C4-2B (cell line): ENCODE measurements at regions not wholly inside any gene's neighbourhood (a gene's known extent, or its start where the extent isn't known, plus 50 kb on each side); places are given as distances from the start of the nearest gene placed in this dataset.

Source experiments
- H3K27ac ChIP-seq: fragments of 450-650 bp; 2 replicates; pipeline ENCODE4 v1.5.1; 2017
- ZFX ChIP-seq: fragments of 450-650 bp; IDR thresholded peaks from 2 replicates; pipeline ENCODE4 v1.6.1; 2017
- TF ChIP-seq, protein P1 (sequence below): fragments of 450-650 bp; conservative IDR thresholded peaks from 2 replicates; pipeline ENCODE4 v1.5.1; 2017; ENCODE audit warnings: mild to moderate bottlenecking

DNA sequence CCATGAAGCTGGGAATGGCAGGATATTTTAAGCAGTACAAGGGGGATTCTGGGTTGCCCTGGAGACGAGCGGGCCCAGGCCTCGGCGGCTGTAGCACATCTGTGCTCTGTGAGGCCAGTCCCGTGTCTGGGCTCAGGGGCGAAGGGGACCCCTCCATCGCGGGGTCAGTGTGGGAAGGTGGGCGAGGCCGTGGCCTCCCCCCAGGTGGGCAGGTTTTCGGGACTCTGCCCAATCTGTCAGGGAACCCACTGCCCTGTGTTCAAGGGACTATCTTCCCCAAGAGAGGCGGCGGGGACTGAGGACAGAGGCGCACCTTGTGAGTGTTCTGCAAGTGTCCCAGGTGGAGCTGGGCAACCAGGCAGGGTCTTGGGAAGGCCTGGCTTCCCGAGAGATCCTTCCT, 336.6 kb downstream of the CTTN start:
- no peak overlapping the region for H3K27ac ChIP-seq
- TF ChIP-seq ZFX, result no peak
- TF ChIP-seq, protein P1, sequence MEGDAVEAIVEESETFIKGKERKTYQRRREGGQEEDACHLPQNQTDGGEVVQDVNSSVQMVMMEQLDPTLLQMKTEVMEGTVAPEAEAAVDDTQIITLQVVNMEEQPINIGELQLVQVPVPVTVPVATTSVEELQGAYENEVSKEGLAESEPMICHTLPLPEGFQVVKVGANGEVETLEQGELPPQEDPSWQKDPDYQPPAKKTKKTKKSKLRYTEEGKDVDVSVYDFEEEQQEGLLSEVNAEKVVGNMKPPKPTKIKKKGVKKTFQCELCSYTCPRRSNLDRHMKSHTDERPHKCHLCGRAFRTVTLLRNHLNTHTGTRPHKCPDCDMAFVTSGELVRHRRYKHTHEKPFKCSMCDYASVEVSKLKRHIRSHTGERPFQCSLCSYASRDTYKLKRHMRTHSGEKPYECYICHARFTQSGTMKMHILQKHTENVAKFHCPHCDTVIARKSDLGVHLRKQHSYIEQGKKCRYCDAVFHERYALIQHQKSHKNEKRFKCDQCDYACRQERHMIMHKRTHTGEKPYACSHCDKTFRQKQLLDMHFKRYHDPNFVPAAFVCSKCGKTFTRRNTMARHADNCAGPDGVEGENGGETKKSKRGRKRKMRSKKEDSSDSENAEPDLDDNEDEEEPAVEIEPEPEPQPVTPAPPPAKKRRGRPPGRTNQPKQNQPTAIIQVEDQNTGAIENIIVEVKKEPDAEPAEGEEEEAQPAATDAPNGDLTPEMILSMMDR, result no peak

DNA sequence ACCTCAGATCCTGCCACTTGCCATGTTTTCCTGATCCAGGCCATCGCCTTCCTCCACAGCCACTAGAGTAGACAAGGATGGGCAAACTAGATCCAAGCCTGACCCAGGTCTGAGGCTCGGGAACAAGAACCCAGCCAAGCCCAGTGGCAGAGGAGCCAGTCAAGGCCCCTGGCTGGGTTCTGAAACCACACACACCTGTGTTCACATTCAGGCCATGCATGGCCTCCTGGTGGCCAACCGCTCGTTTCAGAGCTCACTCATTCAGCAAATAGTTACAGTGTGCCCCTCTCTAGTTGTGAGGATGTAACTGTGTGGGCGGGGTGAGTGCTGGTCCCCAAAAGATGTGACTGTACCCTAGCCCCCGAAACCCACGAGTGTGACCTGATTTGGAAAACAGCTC, 337.6 kb downstream of the CTTN start:
- no peak overlapping the region for H3K27ac ChIP-seq
- TF ChIP-seq, protein P1, result no peak
- TF ChIP-seq ZFX, result no peak

DNA sequence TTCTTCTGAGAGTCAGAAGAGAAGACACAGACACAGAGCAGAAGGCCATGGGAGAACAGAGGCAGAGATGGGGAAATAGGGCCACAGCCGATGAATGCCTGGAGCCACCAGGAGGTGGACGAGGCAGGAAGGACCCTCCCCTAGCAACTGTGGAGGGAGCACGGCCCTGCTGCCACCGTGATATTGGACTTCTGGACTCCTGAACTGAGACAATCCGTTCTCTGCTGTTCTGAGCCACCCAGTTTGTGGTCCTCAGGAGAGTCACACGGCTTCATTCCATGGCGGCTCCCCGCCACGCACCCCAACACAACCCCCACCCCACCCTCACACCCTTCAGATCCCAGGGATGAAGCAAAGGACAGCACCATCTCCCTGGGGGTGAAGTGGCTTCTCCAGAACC, 338.1 kb downstream of the CTTN start:
- H3K27ac ChIP-seq, result no peak overlapping the region
- TF ChIP-seq, protein P1, result no peak
- no peak for TF ChIP-seq ZFX

DNA sequence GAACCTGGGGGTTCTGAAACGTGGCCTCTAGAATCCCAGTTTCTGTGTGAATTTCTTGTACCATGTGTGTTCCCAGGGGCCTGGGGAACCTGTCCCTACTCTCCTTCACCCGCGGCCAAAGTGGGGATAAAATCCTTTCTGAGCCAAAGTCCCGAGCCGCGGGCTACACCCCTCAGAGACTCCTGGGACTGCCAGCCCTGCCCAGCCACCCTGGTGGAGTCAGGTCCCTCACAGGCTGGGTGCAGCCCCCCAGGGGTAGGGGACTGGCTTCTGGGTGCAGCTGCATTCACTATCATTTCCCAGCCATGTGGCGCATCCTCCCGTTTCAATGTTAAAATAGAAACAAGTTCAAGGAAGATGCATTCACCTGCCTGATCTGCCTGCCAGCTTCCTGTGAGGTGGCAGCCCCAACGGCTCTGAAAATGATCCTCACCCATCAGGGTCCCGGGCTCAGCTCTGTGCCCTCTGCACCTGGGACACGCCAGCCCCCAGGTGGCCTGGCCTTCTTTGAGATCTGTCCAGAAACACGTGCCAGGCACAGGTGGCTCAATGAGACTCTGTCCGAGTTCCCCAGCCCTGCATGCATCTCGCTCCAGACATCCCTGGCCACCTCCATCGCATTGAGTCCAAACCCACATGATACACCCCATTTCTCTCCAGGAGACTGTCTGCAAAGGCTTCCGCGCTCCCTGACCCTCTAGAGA, 338.8 kb downstream of the CTTN start:
- no peak overlapping the region for H3K27ac ChIP-seq

DNA sequence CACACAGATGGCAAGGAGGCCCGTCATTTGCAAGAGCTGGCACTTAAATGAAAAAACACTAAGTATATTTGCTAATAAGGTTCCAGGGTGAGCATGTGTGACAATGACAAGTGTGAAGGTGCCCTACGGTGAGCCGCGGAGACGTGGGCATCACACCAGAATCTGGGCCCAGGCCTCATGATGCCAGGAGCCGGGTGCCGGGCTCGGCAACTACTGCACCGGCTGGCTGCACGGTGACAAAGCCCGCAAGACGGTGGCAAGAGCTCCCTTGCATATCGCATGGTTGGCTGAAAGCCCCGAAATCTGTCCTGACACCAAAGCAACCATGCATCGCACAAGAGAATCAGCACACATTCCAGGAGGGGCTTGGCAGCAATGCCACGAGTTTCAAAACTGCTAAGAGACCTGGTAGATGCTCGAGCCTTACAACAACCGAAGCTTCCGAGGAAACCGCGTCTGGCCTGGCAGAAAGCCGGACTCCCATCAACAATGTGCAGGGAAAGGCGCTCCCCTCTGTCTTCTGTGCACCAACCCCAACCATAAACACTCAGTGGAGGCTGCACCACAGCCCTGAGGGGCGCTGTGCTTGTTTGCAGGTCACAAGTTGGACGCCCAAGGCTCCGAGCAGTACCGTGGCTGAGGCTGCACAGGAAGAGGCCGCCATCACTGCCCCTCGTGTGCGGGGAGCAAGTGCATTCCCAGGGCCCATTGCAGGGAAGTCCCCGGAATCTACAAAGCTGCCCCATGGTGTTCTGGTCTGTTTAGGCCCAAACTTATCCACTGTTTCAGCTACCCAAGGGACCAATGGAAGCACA, 339.7 kb downstream of the CTTN start:
- TF ChIP-seq ZFX, result no peak
- TF ChIP-seq, protein P1, result no peak
- H3K27ac ChIP-seq, result no peak overlapping the region

More for the DNA sequence above, 338.8 kb downstream of the CTTN start:
- TF ChIP-seq ZFX, result no peak
- TF ChIP-seq, protein P1, result no peak

DNA sequence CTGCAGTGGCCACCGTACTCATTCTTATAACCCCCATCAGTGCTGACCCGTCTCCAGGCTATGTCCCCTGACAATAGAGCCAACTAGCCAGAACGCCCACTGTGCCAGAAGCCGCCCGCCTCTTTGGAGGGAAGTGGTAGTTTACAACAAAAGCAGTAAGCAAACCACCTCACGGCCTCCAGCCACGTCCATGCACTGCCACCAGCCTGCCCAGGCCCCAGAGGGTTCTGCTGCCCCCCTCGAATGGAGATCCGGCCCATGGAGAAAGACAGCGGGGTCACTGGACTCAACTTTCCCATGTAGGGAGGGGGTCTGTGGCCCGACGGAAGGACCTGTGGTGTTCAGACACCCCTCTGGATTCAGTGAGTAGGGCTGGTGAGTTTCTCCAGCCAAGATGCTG, 340.3 kb downstream of the CTTN start:
- H3K27ac ChIP-seq, result no peak overlapping the region
- TF ChIP-seq, protein P1, result no peak
- no peak for TF ChIP-seq ZFX

DNA sequence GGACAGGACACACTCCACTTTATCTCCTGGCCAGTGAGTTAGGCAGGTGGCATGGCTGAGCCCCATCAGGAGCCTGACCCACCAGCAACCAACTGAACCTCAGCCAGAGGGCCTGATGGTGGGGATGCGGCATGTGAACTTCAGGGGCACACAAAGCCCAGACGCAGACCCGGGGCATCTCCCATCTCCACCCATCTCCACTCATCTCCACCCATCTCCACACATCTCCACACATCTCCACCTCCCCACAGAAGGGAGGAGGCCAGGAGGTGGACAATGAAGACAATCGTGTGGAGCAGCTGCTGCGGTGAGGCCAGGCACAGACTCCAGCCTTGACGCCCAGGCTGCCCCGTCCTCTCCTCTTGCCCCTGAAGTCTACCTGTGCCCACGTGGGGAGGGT, 340.8 kb downstream of the CTTN start:
- H3K27ac ChIP-seq, result no peak overlapping the region
- TF ChIP-seq, protein P1, result no peak
